ENCODE measurements at regions not wholly inside any gene's neighbourhood (a gene's known extent, or its start where the extent isn't known, plus 50 kb on each side); places are given as distances from the start of the nearest gene placed in this dataset.
"Not testable (repeated sequence)": the region's sequence is repeated elsewhere in the genome, so short reads cannot be mapped to it uniquely, and the experiment has no call there.

DNA sequence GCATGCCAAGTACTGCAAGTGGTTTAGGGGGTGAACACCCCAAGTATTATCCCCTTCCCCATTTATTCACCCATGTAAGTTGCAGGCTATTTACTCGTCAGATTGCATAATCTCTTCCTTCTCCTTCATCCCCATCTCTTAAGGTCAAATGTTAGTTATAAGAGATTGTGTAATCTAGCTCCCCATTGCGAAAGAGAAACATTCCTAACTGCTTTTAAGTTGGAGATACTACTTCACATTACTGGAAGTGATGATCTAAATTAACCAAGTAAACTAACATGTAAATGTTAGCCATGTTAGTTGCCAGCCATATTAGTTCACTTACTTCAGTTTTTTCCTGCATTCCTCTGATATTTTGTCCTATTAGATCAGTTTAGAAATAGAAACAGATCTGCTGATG, 262.3 kb downstream of the TAF11L14 start:
- DNase-seq: no peak

- no peak for DNase-seq
Measured at GRCh38 chr5:17897776-17898175, 263.5 kb downstream of the TAF11L14 start.

DNA sequence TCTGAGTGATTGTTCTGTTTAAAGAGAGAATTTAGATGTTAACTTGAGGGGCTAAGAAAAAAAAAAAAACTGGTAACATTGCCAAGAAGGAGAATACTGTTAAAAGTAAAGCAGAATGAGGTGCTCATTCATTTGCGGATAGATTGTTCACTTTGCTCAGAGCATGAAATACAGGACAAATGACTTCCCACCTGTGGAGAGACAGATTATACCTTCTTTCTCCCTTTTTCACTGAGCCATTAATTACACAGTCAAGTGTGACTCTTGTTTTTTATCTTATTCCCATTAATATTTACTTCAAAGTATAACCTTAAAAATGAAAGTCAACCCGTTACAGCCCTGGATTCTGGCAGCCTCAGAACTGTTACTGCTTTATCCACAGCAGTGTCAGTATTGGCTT, 264.5 kb downstream of the TAF11L14 start:
- DNase-seq: no peak

- DNase-seq: no peak
Measured at GRCh38 chr5:17907094-17907493, 272.8 kb downstream of the TAF11L14 start.

DNA sequence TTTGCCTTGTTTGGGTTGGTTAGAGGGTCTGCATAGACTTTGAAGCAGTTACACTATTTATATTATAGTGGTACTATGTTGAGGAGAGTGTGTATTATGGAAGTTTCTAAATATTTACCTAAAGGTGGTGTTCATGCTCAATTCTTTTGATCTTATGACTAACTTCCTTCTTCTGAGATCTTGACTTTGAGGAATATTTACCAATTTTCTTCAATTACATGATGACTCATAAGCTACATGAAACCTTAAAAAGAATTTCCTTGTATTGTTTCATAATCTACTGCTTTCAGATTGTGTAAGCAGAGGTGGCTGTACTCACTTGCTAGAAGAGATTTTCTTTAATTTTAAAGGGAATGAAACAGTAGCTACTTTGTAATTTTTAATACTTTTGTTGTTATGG, 276.1 kb downstream of the TAF11L14 start:
- DNase-seq: no peak

DNA sequence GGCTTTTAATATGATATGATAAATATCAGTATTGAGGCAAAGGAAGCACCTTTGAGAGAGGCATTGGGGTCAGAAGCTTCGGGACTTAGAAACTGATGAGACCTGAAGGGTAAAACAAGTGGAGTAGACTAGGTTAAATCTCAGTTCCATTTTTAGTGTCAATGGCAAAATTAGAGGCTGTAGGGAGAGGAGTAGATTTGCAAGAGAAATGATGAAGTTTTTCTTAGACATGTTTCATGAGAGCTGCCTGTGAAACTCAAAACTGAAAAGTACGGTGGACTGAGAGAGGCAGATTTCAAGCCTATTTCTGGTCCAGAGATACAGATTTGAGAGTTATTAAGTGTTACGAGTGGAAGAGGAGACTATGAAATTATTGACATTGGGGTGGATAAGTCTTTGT, 278.5 kb downstream of the TAF11L14 start:
- no peak for DNase-seq

DNA sequence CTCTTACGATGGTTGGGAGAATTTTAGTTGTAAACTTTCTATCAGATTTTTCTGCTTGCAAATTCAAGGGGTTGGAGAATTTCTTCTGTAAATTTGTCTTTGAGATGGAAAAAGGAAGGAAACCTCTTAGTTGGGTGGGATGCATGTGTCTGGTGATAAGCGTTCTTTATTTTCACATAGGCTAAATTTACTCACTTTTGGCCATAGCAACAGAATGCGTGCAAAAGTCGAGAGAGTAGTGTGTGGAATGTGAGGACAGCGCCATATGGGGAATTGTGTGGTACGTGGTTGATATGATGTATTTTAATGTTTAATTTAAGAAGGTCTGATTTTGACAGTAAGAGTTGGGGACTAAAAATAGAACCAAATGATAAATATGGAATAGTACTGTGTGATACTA, 282.2 kb downstream of the TAF11L14 start:
- DNase-seq: no peak

- no peak for DNase-seq
Measured at GRCh38 chr5:17917465-17917864, 283.2 kb downstream of the TAF11L14 start.

- no peak for DNase-seq
Measured at GRCh38 chr5:17918373-17919104, 284.3 kb downstream of the TAF11L14 start.

- no peak for DNase-seq
Measured at GRCh38 chr5:17925276-17925675, 291.0 kb downstream of the TAF11L14 start.

GRCh38 chr5:17928581-17928981, 294.3 kb downstream of the TAF11L14 start:
- no peak for DNase-seq

GRCh38 chr5:17929171-17929570, 294.9 kb downstream of the TAF11L14 start:
- DNase-seq: no peak

GRCh38 chr5:17930346-17930745, 296.1 kb downstream of the TAF11L14 start:
- no peak for DNase-seq

GRCh38 chr5:17944046-17944445, 309.8 kb downstream of the TAF11L14 start:
- no peak for DNase-seq

- no peak for DNase-seq
Measured at GRCh38 chr5:17947029-17947428, 312.8 kb downstream of the TAF11L14 start.

GRCh38 chr5:17951392-17952169, 317.3 kb downstream of the TAF11L14 start:
- no peak for DNase-seq

DNA sequence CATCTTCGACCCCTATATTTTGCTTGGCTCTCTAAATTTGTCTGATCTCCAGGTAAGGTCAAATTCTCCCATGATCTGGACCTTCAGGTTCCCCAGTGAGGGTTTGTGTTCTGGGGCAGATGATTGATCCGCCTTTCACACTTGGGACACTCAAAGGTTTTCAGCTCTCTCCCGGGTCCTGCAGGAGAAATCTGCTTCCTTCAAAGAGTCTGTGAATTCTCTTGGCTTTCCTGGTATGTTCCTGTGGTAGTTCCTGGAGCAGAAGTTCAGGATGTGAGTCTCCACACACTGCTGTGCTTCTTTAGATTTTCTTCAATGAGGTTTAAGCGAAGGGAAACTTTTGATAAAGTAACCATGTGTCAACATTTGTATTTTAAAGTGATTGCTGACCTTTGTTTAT, 318.0 kb downstream of the TAF11L14 start:
- DNase-seq: no peak

GRCh38 chr5:17964067-17964466, 329.8 kb downstream of the TAF11L14 start:
- DNase-seq: no peak

- DNase-seq: no peak
Measured at GRCh38 chr5:17966640-17967402, 332.6 kb downstream of the TAF11L14 start.

DNA sequence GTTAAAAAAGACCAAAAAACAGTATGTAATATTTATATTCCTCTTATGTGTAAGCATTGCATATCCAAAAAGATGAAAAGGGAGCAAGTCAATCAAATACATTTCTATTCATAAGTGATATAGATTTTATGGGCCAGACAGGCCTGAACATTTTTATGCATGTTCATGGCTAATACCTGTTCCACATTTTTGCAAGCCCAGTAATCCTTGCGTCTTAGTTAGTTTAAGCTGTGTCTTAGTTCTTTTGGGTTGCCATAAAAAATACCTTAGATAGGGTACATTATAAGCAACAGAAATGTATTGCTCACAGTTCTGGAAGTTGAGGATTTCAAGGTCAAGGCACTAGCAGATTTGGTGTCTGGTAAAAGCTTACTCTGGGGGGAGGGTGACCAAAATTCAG, 342.1 kb downstream of the TAF11L14 start:
- no peak for DNase-seq

DNA sequence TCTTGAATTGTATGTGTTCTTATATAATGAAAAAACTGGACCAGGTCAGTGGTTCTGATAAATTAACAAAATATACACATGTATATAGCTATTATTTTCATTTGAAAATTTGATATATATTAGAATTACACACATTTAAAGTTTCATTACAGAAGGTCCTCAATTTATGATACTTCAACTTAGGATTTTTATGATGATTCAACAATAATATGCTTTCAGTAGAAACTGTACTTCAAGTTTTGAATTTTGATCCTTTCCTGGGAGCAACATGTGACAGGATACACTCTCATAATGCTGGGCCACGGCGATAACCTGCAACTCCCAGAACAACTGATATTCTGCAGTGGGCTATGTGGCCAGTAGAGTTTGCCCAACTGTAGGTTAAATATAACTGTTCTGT, 344.7 kb downstream of the TAF11L14 start:
- DNase-seq: no peak

DNA sequence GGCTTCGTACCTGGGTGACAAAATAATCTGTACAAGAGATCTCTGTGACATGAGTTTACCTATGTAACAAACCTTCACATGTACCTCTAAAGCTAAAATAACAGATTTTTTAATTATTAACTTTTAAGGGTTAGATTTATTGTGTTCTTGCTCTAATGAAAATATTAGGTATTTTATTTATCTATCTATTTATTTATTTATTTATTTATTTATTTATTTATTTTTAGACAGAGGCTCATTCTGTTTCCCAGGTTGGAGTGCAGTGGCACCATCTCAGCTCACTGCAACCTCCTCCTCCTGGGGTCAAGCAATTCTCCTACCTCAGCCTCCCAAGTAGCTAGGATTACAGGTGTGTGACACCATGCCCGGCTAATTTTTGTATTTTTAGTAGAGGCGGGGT, 348.4 kb downstream of the TAF11L14 start:
- DNase-seq: not testable (repeated sequence)

GRCh38 chr5:17989036-17989435, 354.8 kb downstream of the TAF11L14 start:
- no peak for DNase-seq

All from NCI-H187 (cell line).